Stimulated activated CD4-positive, alpha-beta T cell treated with anti-CD3 and anti-CD28 coated beads, TNF-alpha, amount 100 ng/mL, for 48 hours (primary cell): ENCODE measurements at regions not wholly inside any gene's neighbourhood (a gene's known extent, or its start where the extent isn't known, plus 50 kb on each side); places are given as distances from the start of the nearest gene placed in this dataset.
"Not testable (repeated sequence)": the region's sequence is repeated elsewhere in the genome, so short reads cannot be mapped to it uniquely, and the experiment has no call there.

Source experiments
- DNase-seq, 3 donors: peaks; one replicate each; pipeline ENCODE4 v3.0.0-alpha.2; 2020; ENCODE audit warnings: low read depth in 3 of 3

GRCh38 chr15:22134941-22135566 lies 54.7 kb downstream of the OR4M2 start:
- DNase-seq, result not testable (repeated sequence)

- DNase-seq, result not testable (repeated sequence)
Observed at GRCh38 chr15:22137572-22137971, 57.2 kb downstream of the OR4M2 start.

- DNase-seq, result not testable (repeated sequence)
Observed at GRCh38 chr15:22141106-22141505, 60.8 kb downstream of the OR4M2 start.

GRCh38 chr15:22148109-22148508 lies 67.8 kb downstream of the OR4M2 start:
- DNase-seq, result not testable (repeated sequence)

GRCh38 chr15:22158243-22158642 lies 77.9 kb downstream of the OR4M2 start:
- DNase-seq, result not testable (repeated sequence)

GRCh38 chr15:22160283-22160682 lies 80.0 kb downstream of the OR4M2 start:
- DNase-seq, result not testable (repeated sequence)

GRCh38 chr15:22160741-22161140 lies 80.4 kb downstream of the OR4M2 start:
- not testable (repeated sequence) for DNase-seq

- DNase-seq, result not testable (repeated sequence)
Observed at GRCh38 chr15:22161398-22161797, 81.1 kb downstream of the OR4M2 start.

GRCh38 chr15:22163715-22164114 lies 83.4 kb downstream of the OR4M2 start:
- DNase-seq, result not testable (repeated sequence)

GRCh38 chr15:22167521-22167920 lies 87.2 kb downstream of the OR4M2 start:
- DNase-seq, result not testable (repeated sequence)

- not testable (repeated sequence) for DNase-seq
Observed at GRCh38 chr15:22173029-22173998, 93.0 kb downstream of the OR4M2 start.

GRCh38 chr15:22174088-22174487 lies 93.8 kb downstream of the OR4M2 start:
- DNase-seq, result not testable (repeated sequence)

GRCh38 chr15:22177965-22178364 lies 97.6 kb downstream of the OR4M2 start:
- DNase-seq, result not testable (repeated sequence)

GRCh38 chr15:22178438-22178837 lies 98.1 kb downstream of the OR4M2 start:
- DNase-seq, result not testable (repeated sequence)

- DNase-seq, result not testable (repeated sequence)
Observed at GRCh38 chr15:22179043-22179442, 98.7 kb downstream of the OR4M2 start.

- not testable (repeated sequence) for DNase-seq
Observed at GRCh38 chr15:22180611-22181010, 100.3 kb downstream of the OR4M2 start.

- not testable (repeated sequence) for DNase-seq
Observed at GRCh38 chr15:22184678-22185077, 104.4 kb downstream of the OR4M2 start.

GRCh38 chr15:22186846-22187532 lies 106.7 kb downstream of the OR4M2 start:
- DNase-seq, result not testable (repeated sequence)

GRCh38 chr15:22191818-22192217 lies 111.5 kb downstream of the OR4M2 start:
- not testable (repeated sequence) for DNase-seq

GRCh38 chr15:22194739-22195617 lies 114.7 kb downstream of the OR4M2 start:
- not testable (repeated sequence) for DNase-seq

GRCh38 chr15:22196423-22196822 lies 116.1 kb downstream of the OR4M2 start:
- DNase-seq, result not testable (repeated sequence)
